Spleen (tissue), 7 donors: ENCODE measurements at regions not wholly inside any gene's neighbourhood (a gene's known extent, or its start where the extent isn't known, plus 50 kb on each side); places are given as distances from the start of the nearest gene placed in this dataset.
"Not testable (repeated sequence)": the region's sequence is repeated elsewhere in the genome, so short reads cannot be mapped to it uniquely, and the experiment has no call there.

Source experiments
- POLR2A ChIP-seq, 3 donors: fragments of 450-650 bp; IDR thresholded peaks; one replicate each; pipeline ENCODE4 v1.5.1; 2017; ENCODE audit warnings: antibody characterized with exemption in 3 of 3, mild to moderate bottlenecking in 1 of 3
- POLR2AphosphoS5 ChIP-seq, 3 donors: sonication (generic); formaldehyde crosslinking; IDR thresholded peaks; one replicate each; pipeline ENCODE4 v1.5.1; 2017; ENCODE audit warnings: antibody characterized with exemption in 3 of 3
- TF ChIP-seq, protein P1 (sequence below), 11 experiments: fragments of 200-600 bp in 7 of 11; fragments of 450-650 bp in 4 of 11; sonication (generic) in 4 of 11; IDR thresholded peaks in 8 of 11; conservative IDR thresholded peaks in 3 of 11; 1 replicate in 7 of 11; 2 replicates in 4 of 11; pipeline versions ENCODE4 v1.4.0 to v1.8.0; 2016 to 2021; ENCODE audit warnings: antibody characterized with exemption in 11 of 11, inconsistent platforms in 4 of 11, mild to moderate bottlenecking in 1 of 11
- donor health status: DM: no; HTN: no; CAD: no; lungs with moderate emphysema.
- donor health status: DM: no; HTN: no; CAD: no.
- donor health status: DM: no; HTN: no; CAD: no.

DNA sequence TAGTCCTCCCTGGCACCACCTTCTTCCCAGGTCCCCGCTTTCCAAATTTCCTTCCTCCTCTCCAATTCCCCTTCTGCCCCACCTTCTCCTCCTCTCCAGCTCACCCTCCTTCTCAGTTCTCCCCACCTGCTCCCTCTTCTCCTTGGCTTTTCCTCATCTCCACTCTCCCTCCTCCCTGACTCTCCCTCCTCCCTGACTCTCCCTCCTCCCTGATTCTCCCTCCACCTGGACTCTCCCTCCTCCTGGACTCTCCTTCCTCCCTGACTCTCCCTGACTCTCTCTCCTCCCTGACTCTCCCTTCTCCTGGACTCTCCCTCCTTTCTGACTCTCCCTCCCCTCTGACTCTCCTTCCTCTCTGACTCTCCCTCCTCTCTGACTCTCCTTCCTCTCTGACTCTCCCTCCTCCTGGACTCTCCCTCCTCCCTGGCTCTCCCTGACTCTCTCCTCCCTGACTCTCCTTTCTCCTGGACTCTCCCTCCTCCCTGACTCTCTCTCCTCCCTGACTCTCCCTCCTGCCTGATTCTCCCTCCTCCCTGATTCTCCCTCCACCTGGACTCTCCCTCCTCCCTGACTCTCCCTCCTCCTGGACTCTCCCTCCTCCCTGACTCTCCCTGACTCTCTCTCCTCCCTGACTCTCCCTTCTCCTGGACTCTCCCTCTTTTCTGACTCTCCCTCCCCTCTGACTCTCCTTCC is 169.3 kb downstream of the INHBB start:
- TF ChIP-seq, protein P1, sequence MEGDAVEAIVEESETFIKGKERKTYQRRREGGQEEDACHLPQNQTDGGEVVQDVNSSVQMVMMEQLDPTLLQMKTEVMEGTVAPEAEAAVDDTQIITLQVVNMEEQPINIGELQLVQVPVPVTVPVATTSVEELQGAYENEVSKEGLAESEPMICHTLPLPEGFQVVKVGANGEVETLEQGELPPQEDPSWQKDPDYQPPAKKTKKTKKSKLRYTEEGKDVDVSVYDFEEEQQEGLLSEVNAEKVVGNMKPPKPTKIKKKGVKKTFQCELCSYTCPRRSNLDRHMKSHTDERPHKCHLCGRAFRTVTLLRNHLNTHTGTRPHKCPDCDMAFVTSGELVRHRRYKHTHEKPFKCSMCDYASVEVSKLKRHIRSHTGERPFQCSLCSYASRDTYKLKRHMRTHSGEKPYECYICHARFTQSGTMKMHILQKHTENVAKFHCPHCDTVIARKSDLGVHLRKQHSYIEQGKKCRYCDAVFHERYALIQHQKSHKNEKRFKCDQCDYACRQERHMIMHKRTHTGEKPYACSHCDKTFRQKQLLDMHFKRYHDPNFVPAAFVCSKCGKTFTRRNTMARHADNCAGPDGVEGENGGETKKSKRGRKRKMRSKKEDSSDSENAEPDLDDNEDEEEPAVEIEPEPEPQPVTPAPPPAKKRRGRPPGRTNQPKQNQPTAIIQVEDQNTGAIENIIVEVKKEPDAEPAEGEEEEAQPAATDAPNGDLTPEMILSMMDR (IDR thresholded peaks at IDR 0.05 in 8 of 11, conservative IDR thresholded peaks at IDR 0.05 in 3 of 11): not testable (repeated sequence)
- not testable (repeated sequence) for TF ChIP-seq POLR2A, POLR2AphosphoS5 (IDR thresholded peaks at IDR 0.05)
